ENCODE measurements at regions not wholly inside any gene's neighbourhood (a gene's known extent, or its start where the extent isn't known, plus 50 kb on each side); places are given as distances from the start of the nearest gene placed in this dataset.
"Not testable (repeated sequence)": the region's sequence is repeated elsewhere in the genome, so short reads cannot be mapped to it uniquely, and the experiment has no call there.

- peak; percentile 51; the same call in 2 of the 3 replicates for TF ChIP-seq CTCF (IDR thresholded peaks at IDR 0.05)
- not testable (repeated sequence) for TF ChIP-seq NFE2L2 (conservative IDR thresholded peaks at IDR 0.05; ENCODE audit: low read length); POLR2AphosphoS2 (conservative IDR thresholded peaks at IDR 0.05; ENCODE audit: low read length); POLR2A (IDR thresholded peaks at IDR 0.05; ENCODE audit: low read length); EHMT2 (IDR thresholded peaks at IDR 0.05; ENCODE audit: low read depth); EP300 (IDR thresholded peaks at IDR 0.05); NPAS2 (CRISPR knock-in tag; IDR thresholded peaks at IDR 0.05; ENCODE audit: borderline replicate concordance); RNF2 (IDR thresholded peaks at IDR 0.05; ENCODE audit: borderline replicate concordance, low read depth); FOSL2 (IDR thresholded peaks at IDR 0.05); FOSL2 (CRISPR knock-in tag; IDR thresholded peaks at IDR 0.05); MAX (IDR thresholded peaks at IDR 0.05); RFX5 (IDR thresholded peaks at IDR 0.05)
- TF ChIP-seq SMC3 (IDR thresholded peaks at IDR 0.05): peak; percentile 54
Observed at GRCh38 chr16:15219679-15220615, 125.9 kb upstream of the RRN3 start.
